Thyroid gland (tissue), 4 donors: ENCODE measurements at regions not wholly inside any gene's neighbourhood (a gene's known extent, or its start where the extent isn't known, plus 50 kb on each side); places are given as distances from the start of the nearest gene placed in this dataset.

Experiments used
- DNase-seq, 2 donors: peaks; one replicate each; pipeline ENCODE4 v3.0.0-alpha.2; 2019
- H3K27ac ChIP-seq, 3 donors: fragments of 200-600 bp; sonication (generic); 1 replicate in 2 of 3; 2 replicates in 1 of 3; pipeline ENCODE4 v1.5.1; 2016 to 2019; ENCODE audit warnings: mild to moderate bottlenecking in 1 of 3, moderate library complexity in 1 of 3
- H3K27me3 ChIP-seq: fragments of 200-600 bp; sonication (generic); one replicate; pipeline ENCODE4 v1.5.1; 2019
- H3K36me3 ChIP-seq, 2 donors: fragments of 200-600 bp; sonication (generic); one replicate each; pipeline ENCODE4 v1.5.1; 2016 to 2019
- H3K4me1 ChIP-seq, 2 donors: fragments of 200-600 bp; sonication (generic); one replicate each; pipeline ENCODE4 v1.5.1; 2017 to 2019
- H3K4me3 ChIP-seq, 3 donors: fragments of 200-600 bp; sonication (generic); replicated peaks in 1 of 3; 1 replicate in 2 of 3; 2 replicates in 1 of 3; pipeline ENCODE4 v1.5.1; 2016; ENCODE audit warnings: mild to moderate bottlenecking in 1 of 3
- H3K9me3 ChIP-seq: fragments of 200-600 bp; sonication (generic); one replicate; pipeline ENCODE4 v1.5.1; 2017
- POLR2A ChIP-seq, 2 donors: fragments of 450-650 bp; IDR thresholded peaks; one replicate each; pipeline ENCODE4 v1.6.1; 2017; ENCODE audit warnings: antibody characterized with exemption in 2 of 2, mild to moderate bottlenecking in 2 of 2, moderate library complexity in 1 of 2
- WGBS, 2 donors: methylation state at CpG; one replicate each; pipeline ENCODE4 v1.1.5; 2017; 5-methylcytosine and 5-hydroxymethylcytosine counted together
- intact Hi-C: fragments of 100-400 bp; cut with DNase I; formaldehyde crosslinking; loops from one replicate; pipeline ENCODE4 v1.15.1; 2023
- TF ChIP-seq, protein P1 (sequence below), 6 experiments: fragments of 200-600 bp in 3 of 6; fragments of 450-650 bp in 3 of 6; sonication (generic) in 3 of 6; IDR thresholded peaks; one replicate each; pipeline ENCODE4 v1.5.1; 2016 to 2019; ENCODE audit warnings: antibody characterized with exemption in 6 of 6, mild to moderate bottlenecking in 2 of 6, inconsistent platforms in 1 of 6, moderate library complexity in 1 of 6

DNA sequence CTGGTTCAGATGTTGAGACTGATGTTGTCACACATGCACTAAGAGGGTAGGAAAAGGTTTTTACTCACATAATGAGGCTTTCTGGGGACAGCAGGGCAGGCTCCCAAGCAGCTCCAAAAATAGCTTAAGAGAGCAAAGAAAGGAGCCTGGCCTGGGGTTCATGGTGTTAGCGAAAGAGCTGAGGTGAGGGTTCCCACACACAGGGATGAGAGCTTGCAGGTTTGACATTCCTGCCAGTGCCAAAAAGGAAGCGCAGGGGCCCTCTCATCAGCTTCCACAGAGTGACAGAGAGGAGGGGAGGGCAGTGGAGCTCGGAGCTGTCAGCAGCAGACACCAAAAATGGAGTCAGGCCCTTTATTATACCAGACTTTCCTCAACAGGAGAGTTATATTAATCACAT, 65.5 kb upstream of the FAM216B start:
- Histone ChIP-seq H3K27me3 (no peaks in the 10 kb centered on the region), H3K9me3 (no peaks in the 10 kb centered on the region), H3K36me3 (no peaks in the 10 kb centered on the region), H3K4me3 (no peak overlapping the region), H3K4me1 (no peaks in the 10 kb centered on the region), H3K27ac (no peak overlapping the region)
- intact Hi-C loops = no loop called here
- TF ChIP-seq, protein P1, sequence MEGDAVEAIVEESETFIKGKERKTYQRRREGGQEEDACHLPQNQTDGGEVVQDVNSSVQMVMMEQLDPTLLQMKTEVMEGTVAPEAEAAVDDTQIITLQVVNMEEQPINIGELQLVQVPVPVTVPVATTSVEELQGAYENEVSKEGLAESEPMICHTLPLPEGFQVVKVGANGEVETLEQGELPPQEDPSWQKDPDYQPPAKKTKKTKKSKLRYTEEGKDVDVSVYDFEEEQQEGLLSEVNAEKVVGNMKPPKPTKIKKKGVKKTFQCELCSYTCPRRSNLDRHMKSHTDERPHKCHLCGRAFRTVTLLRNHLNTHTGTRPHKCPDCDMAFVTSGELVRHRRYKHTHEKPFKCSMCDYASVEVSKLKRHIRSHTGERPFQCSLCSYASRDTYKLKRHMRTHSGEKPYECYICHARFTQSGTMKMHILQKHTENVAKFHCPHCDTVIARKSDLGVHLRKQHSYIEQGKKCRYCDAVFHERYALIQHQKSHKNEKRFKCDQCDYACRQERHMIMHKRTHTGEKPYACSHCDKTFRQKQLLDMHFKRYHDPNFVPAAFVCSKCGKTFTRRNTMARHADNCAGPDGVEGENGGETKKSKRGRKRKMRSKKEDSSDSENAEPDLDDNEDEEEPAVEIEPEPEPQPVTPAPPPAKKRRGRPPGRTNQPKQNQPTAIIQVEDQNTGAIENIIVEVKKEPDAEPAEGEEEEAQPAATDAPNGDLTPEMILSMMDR (IDR thresholded peaks at IDR 0.05) = no peak
- TF ChIP-seq POLR2A (IDR thresholded peaks at IDR 0.05) = no peak
- 69 to 83% methylated on average over 3 of the region's 3 CpGs for WGBS, 2 donors
- DNase-seq = no peak

DNA sequence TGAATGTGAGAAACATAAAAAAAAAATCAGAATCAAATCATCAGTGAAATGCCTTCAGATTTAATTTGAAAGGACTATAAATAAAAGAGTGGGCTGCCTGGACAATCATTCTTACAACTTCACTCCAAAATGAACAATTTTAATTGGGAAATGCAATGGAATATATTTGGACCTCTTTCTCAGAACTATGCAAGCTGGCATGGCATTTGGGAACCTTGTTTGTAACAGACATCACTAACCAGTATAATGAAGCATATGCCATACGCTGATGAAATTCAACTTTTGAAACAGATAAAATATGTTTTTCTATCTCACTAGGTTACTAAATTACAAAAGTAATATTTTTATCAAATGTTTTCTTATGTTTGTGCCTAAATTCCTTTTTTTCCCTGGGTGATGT, 64.2 kb upstream of the FAM216B start:
- TF ChIP-seq, protein P1 (IDR thresholded peaks at IDR 0.05) = no peak
- Histone ChIP-seq H3K4me1 (no peaks in the 10 kb centered on the region), H3K4me3 (no peak overlapping the region), H3K36me3 (no peaks in the 10 kb centered on the region), H3K9me3 (no peaks in the 10 kb centered on the region), H3K27me3 (no peaks in the 10 kb centered on the region), H3K27ac (no peak overlapping the region)
- WGBS, 2 donors = 51 to 97% methylated on average over 1 of the region's 1 CpG
- DNase-seq = no peak
- intact Hi-C loops = no loop called here

DNA sequence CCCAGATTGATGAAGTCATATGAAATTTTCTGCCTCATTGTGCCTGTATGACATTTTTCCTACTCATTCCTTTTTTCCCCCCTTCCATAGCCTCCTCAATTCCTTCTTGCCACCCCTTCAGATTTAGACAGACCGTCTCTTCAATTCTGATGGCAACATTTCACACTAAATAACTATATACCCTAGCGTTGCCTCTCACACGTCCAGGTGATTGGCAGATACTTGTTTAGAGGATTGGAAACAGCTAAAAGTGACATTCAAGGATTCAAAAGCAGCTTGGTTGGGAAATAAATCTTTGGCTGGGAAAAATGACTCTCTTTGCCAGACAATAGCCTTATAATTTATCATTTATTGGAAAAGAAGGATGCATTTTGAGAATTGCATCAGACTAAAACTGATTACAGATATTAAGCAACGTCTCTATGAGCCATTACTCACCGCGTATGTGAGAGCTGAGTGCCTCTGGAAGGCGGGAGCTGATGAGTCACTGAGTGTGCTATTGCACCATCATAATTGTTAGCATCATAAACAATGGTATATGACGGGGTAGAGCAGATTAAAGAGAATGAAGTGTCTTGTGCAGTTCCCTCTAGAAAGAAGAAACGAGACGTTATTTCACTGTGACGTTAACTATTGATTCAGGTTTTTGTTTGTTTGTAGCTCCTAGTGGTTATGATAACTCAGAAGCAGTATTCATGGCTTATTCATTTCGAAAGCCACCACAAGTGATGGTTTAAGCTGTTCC, 61.1 kb upstream of the FAM216B start:
- intact Hi-C loops = no loop called here
- no peaks in the 10 kb centered on the region for H3K4me1 ChIP-seq
- no peaks in the 10 kb centered on the region for H3K27me3 ChIP-seq
- DNase-seq = no peak
- H3K4me3 ChIP-seq = no peak overlapping the region
- H3K9me3 ChIP-seq = no peaks in the 10 kb centered on the region
- no peaks in the 10 kb centered on the region for H3K36me3 ChIP-seq
- WGBS, 2 donors = 70 to 81% methylated on average over 12 of the region's 12 CpGs
- TF ChIP-seq, protein P1 (IDR thresholded peaks at IDR 0.05) = no peak
- TF ChIP-seq POLR2A (IDR thresholded peaks at IDR 0.05) = no peak
- H3K27ac ChIP-seq = no peak overlapping the region

DNA sequence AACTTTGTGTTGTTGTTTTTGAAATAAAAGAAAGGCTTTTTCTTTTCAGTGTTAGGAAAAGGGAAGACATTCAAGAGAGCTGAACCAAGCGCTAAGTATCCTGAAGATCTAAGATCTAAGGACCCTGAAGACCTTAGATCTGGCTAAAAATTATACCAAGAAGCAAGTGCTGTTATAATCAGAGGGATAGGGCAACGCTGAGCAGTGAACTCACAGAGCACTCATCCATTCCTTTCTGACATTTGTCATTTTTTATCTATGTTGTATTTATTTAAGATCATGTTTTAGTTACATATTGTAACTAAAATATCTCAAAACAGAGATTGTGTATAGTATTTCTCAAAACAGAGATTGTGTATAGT, 60.5 kb upstream of the FAM216B start:
- TF ChIP-seq, protein P1 (IDR thresholded peaks at IDR 0.05) = no peak
- TF ChIP-seq POLR2A (IDR thresholded peaks at IDR 0.05) = no peak
- intact Hi-C loops = no loop called here
- Histone ChIP-seq H3K4me1 (no peaks in the 10 kb centered on the region), H3K9me3 (no peaks in the 10 kb centered on the region), H3K4me3 (no peak overlapping the region), H3K27ac (no peak overlapping the region), H3K27me3 (no peaks in the 10 kb centered on the region), H3K36me3 (no peaks in the 10 kb centered on the region)
- no peak for DNase-seq
- 60 to 78% methylated on average over 2 of the region's 2 CpGs for WGBS, 2 donors

DNA sequence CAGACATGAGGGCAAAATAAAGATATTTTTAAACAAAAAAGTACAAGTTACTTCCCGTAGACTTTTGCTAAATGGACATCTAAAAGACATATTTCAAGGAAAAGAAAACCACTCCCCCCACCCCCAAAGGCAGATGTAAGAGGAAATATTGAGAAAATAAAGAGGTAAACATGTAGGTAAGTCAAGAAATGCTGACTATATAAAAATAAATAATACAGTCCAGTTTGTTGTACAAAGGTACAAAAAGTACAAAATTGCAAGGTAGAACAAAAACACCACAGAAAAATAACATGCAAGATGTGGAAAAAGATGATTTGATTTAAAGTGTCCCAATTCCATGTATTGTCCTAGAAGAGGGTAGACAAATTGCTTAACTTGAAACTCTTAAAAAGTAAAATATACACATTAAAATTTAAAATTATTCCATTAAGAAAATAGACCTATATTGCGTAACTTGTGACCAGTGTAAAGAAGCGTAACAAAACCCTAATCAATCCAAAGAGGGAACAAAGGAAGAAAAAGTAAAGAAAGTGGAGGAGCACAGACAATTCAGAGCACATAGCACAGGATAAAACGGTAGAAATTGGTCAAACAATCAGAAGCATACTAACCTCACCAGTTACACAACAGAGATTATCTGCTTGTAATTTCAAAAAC, 58.4 kb upstream of the FAM216B start:
- Histone ChIP-seq H3K9me3 (no peaks in the 10 kb centered on the region), H3K27me3 (no peaks in the 10 kb centered on the region), H3K27ac (no peak overlapping the region), H3K36me3 (no peaks in the 10 kb centered on the region), H3K4me1 (no peaks in the 10 kb centered on the region), H3K4me3 (no peak overlapping the region)
- intact Hi-C loops = no loop called here
- WGBS, 2 donors = 92 to 95% methylated on average over 4 of the region's 4 CpGs
- no peak for TF ChIP-seq POLR2A (IDR thresholded peaks at IDR 0.05)
- TF ChIP-seq, protein P1 (IDR thresholded peaks at IDR 0.05) = no peak
- DNase-seq = no peak
